HL-60 (cell line): ENCODE measurements at regions not wholly inside any gene's neighbourhood (a gene's known extent, or its start where the extent isn't known, plus 50 kb on each side); places are given as distances from the start of the nearest gene placed in this dataset.

Source experiments
- DNase-seq, 2 experiments: peaks; one replicate each; pipeline ENCODE4 v3.0.0-alpha.2; 2010 to 2020; ENCODE audit warnings: low read depth in 1 of 2, low spot score in 1 of 2
- H3K27ac ChIP-seq: fragments of 250-450 bp; sonication (Bioruptor Pico); replicated peaks from 2 replicates; pipeline ENCODE4 v1.5.1; 2020; ENCODE audit warnings: mild to moderate bottlenecking, moderate library complexity
- H3K27me3 ChIP-seq: fragments of 250-450 bp; sonication (Bioruptor Pico); 2 replicates; pipeline ENCODE4 v1.5.1; 2021; ENCODE audit warnings: mild to moderate bottlenecking, moderate library complexity; ENCODE audit not compliant: insufficient read depth, poor library complexity, severe bottlenecking
- H3K4me3 ChIP-seq: replicated peaks from 2 replicates; pipeline ENCODE4 v1.5.1; 2011; ENCODE audit warnings: mild to moderate bottlenecking, control low read depth, low read length; ENCODE audit not compliant: insufficient read depth
- CTCF ChIP-seq: IDR thresholded peaks from one replicate; pipeline ENCODE4 v1.5.1; 2011; ENCODE audit warnings: low read length, control low read depth, inconsistent platforms; ENCODE audit not compliant: insufficient read depth
- GABPA ChIP-seq: IDR thresholded peaks from 2 replicates; pipeline ENCODE4 v1.6.1; 2012; ENCODE audit warnings: low read depth
- POLR2AphosphoS5 ChIP-seq: IDR thresholded peaks from 2 replicates; pipeline ENCODE4 v1.6.1; 2012; ENCODE audit warnings: low read depth
- REST ChIP-seq: IDR thresholded peaks from 2 replicates; pipeline ENCODE4 v1.6.1; 2012; ENCODE audit warnings: low read depth; ENCODE audit not compliant: insufficient replicate concordance
- SPI1 ChIP-seq: IDR thresholded peaks from 2 replicates; pipeline ENCODE4 v1.6.1; 2012; ENCODE audit warnings: low read depth, mild to moderate bottlenecking, borderline replicate concordance

GRCh38 chr13:70769817-70770216 lies 661.6 kb upstream of the KLHL1 start:
- H3K27me3 ChIP-seq = no peaks in the 10 kb centered on the region
- TF ChIP-seq SPI1 (no peak), GABPA (no peak), CTCF (no peak), REST (no peak), POLR2AphosphoS5 (no peak)

GRCh38 chr13:70758932-70759331 lies 650.7 kb upstream of the KLHL1 start:
- DNase-seq = no peak
- no peaks in the 10 kb centered on the region for H3K27me3 ChIP-seq
- H3K27ac ChIP-seq = no peak overlapping the region
- TF ChIP-seq REST (no peak), POLR2AphosphoS5 (no peak), GABPA (no peak), CTCF (no peak), SPI1 (no peak)
- H3K4me3 ChIP-seq = no peak overlapping the region

More at GRCh38 chr13:70769817-70770216, 661.6 kb upstream of the KLHL1 start:
- no peak overlapping the region for H3K27ac ChIP-seq
- no peak overlapping the region for H3K4me3 ChIP-seq
- DNase-seq = no peak

- no peak for TF ChIP-seq SPI1
- no peak for TF ChIP-seq POLR2AphosphoS5
- no peak for TF ChIP-seq CTCF
- no peak for TF ChIP-seq GABPA
- no peak for TF ChIP-seq REST
These were observed 647.8 kb upstream of the KLHL1 start for GRCh38 chr13:70756088-70756487.

More at GRCh38 chr13:70756088-70756487, 647.8 kb upstream of the KLHL1 start:
- H3K27ac ChIP-seq = no peak overlapping the region
- no peaks in the 10 kb centered on the region for H3K27me3 ChIP-seq
- H3K4me3 ChIP-seq = no peak overlapping the region
- no peak for DNase-seq
